K562 (cell line): ENCODE measurements at regions not wholly inside any gene's neighbourhood (a gene's known extent, or its start where the extent isn't known, plus 50 kb on each side); places are given as distances from the start of the nearest gene placed in this dataset.

Experiments
- POLR2A ChIP-seq: fragments of 450-650 bp; conservative IDR thresholded peaks from 2 replicates; pipeline ENCODE4 v1.6.1; 2016
- ZNF354B ChIP-seq: fragments of 250-450 bp; sonication (Bioruptor Pico); IDR thresholded peaks from 2 replicates; pipeline ENCODE4 v1.4.0; 2020

GRCh38 chr5:92613546-92613945 is 967.5 kb downstream of the NR2F1-AS1 start:
- TF ChIP-seq ZNF354B (no peak), POLR2A (no peak)
